GM18498 (cell line): ENCODE measurements at regions not wholly inside any gene's neighbourhood (a gene's known extent, or its start where the extent isn't known, plus 50 kb on each side); places are given as distances from the start of the nearest gene placed in this dataset.

ENCODE experiments used
- ATAC-seq: cut with Tn5 transposase; IDR thresholded peaks from one replicate; pipeline ENCODE4 v1.9.1; 2021; ENCODE audit warnings: mild to moderate bottlenecking, moderate library complexity; ENCODE audit not compliant: unreplicated experiment

GRCh38 chr13:59332966-59333365 is 830.8 kb downstream of the DIAPH3 start:
- no peak for ATAC-seq

GRCh38 chr13:59337070-59337469 is 826.7 kb downstream of the DIAPH3 start:
- no peak for ATAC-seq

DNA sequence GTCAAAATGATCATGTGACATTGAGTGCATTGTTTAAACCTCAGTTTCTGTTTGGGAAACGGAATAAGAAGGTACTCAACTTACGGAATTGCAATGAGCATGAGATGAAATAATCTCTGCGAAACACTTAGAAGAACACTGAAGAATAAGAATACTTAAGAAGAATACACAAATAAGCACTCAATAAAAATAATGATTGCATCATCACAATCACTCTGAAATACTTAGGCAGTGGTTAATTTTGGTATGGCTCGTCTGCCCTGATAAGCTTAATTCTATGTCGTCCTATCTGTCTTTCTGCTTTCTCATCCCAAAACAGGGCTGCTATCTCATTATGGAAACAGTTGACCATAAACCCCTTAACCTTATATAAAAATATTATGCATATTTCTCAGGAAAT is 823.6 kb downstream of the DIAPH3 start:
- ATAC-seq = no peak

DNA sequence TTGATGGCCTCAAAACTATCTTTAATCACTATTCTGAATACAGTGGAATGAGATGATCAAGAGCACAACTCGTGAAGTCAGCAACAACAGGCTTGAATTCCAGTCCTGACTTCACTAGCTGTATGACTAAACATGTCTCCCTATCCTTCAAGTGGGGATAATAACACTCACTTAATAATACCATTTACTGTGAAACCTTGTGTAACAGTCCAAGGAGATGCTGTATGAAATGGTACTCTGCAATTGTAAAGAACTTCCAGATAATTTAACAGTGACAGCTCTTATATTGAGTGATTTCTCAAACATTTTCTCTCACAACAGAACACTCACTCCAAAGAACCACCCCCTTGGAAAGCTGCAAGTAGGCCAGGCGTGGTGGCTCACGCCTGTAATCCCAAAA is 823.1 kb downstream of the DIAPH3 start:
- no peak for ATAC-seq

DNA sequence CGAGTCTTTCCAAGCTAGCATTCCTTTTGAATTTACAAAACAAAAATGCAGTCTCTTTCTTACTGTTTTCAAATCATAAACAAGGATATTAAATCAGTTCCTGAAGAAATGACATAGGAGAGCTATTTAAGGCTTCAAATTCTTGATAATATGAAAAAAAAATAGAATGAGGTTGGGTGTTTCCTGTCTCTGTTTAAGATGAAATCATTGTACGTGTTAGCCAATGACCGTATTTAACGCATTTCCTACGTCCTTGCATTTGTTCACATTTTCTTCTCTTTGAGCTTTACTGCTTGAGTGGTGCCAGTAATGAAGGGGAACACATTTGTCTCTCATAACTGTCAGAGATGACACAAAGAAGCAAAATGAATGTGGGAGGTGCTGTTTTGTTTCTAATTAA is 821.3 kb downstream of the DIAPH3 start:
- ATAC-seq = no peak

- ATAC-seq = no peak
These were observed 820.6 kb downstream of the DIAPH3 start for GRCh38 chr13:59343132-59343531.

DNA sequence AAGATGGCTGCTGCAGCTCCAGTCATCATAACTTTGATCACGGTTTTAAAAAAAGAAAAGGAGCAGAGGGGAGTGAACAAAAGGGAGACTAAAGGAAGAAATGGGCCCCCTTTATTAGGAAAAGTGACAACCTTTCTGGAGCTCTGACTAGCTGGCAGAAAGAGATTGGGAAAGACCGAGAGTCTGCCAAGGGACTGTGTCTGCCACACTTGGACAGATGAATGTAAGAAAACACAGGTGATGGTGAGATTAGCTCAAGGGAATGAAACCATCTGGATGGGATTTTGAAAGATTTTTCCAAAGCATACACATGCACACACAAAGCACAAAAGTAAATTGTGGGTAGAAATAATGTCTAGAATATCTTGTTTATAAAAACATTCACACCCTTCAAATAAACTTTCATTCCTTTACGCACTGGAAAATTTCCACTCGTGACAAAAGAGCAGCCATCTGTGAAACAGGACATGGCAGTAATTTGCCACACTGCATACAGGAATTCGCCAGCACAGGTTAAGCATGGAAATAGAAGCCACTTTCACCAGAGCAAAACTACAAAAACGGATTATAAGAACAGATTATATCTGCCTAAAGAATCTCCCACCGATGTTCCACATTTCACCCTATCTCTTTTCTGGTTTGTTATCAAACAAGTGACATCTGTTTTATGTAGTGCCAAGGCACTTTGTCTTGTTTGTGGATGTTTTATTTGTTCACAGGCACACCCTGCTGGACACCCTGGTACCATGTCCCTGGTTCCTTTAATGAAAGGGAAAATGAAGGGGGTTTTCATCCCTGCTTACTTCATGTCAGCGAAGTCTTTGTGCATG is 819.5 kb downstream of the DIAPH3 start:
- ATAC-seq = no peak

GRCh38 chr13:59345311-59345710 is 818.4 kb downstream of the DIAPH3 start:
- ATAC-seq = no peak

DNA sequence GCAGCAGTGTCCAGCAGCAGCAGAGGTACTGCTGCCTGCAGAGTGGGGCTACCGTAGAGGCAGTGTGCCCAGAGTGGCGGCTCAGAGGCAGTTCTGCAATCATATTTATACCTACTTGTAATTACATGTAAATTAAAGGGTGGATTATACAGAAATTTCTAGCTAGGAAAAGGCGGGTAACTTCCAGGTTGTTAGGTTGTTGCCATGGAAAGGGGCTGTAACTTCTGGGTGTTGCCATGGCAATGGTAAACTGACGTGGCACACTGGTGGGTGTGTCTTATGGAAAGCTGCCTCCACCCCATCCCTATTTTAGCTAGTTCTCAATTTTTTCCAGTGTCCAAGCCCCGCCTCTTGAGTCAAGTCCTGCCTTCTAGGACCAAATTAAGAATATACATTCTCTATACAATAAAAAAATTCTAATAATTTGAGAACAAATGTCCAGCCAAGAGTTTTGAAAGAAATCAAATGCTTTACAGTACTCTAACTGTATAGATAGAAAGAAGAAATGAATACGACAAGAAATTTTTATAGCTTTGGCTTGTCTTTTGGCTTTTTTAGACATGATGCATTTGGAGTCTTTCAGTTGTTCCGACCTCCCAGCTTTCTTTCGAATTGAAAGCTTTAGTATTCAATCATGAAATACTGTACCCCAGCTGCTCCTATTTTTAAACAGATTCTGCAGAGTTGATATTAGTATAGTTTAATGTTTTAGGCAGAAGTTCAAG is 816.6 kb downstream of the DIAPH3 start:
- ATAC-seq = no peak

DNA sequence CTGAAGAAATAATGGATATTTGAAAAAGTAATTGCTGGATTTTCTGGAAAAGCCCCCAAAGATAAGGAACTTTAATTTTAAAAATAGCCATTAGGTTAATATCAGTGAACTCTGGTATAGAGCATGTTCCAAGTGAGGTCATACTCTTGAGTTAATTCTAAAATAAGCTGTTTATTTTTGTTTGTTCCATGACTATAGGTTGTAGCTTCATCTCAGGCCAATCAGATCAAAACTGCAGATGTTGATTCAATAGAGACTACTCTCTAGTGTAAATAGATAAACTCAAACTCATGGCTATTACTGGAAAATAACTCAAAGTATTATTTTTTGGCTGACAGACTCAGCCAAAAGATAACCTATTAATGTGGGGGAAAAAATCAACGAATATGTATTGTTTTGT is 815.1 kb downstream of the DIAPH3 start:
- ATAC-seq = no peak

- no peak for ATAC-seq
These were observed 811.1 kb downstream of the DIAPH3 start for GRCh38 chr13:59352600-59352999.

- ATAC-seq = no peak
These were observed 808.9 kb downstream of the DIAPH3 start for GRCh38 chr13:59354665-59355369.

- ATAC-seq = no peak
These were observed 807.1 kb downstream of the DIAPH3 start for GRCh38 chr13:59356607-59357006.

DNA sequence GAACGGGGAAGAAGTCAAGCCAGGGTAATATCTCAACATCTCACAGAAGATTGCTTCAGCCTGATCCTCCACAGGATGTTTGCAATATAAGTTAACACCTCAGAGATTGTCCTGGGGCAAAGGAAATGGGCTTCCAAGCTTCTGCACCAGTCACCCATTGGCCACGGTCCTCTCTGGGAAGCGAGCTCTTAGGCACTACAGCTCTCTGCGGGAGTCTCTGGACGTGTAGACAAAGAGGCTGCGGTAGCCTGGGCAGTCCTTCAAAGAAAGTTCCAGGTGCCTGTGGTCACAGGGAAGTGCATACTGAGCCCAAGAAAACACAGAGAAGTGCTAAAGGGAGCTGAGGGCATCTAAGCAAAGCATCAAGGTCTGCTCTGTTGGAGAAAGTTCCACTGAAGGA is 805.7 kb downstream of the DIAPH3 start:
- no peak for ATAC-seq

DNA sequence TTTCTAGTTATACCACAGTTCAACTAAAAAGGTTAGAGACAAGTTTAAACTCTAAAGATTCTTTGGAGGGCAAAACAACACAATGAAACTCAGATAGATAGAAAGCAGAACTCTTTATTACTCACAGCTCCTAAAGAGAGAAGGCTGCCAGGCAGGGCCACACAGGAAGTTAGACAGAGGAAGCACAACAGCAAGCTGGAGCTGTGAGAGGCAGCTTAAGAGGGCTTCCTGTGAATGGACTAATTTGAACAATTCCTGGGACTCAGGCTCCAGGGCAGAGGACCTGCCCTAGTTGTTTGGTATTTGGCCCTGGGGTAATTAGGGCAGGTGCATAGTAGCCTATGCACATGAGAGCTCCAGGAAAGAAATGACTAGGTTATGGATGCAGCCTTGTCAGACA is 803.6 kb downstream of the DIAPH3 start:
- peak; percentile 76 for ATAC-seq

GRCh38 chr13:59360916-59361315 is 802.8 kb downstream of the DIAPH3 start:
- ATAC-seq = no peak

DNA sequence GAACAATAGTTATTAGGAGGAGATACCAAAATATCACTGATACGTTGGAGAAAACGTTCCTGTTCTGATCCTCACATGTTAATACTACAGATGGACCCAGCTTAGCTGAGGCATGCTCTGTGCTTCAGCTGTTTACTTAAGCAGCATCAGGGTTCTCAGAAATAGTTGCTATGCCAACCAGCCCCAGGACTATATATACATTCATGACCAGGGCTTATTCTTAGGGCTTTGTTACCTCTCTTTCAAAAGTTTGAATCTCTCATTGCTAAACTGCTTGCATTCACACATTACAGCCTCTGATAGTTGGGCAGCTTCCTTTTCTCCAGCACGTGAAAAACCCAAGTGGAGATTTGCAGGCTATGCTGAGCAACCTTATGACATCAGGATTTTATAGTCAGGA is 800.4 kb downstream of the DIAPH3 start:
- no peak for ATAC-seq

DNA sequence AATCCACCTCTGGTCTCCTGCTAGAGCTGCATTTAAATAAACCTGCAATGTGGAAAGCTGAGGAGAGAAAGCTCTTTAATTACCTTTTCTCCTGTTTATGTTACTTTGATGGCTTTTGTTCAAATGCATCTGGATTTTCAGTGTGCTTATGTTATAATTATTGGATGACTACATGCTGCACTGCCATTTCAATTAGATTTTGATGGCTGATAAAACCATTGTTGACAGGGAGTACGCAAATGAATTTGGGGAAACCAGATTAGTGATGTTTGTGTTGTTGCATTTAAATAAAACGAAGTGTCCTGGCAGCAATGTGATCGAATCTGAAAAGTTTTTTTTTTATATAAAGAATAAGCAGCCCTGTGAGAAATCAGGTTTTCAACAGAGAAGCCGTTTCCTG is 799.8 kb downstream of the DIAPH3 start:
- ATAC-seq = no peak

- no peak for ATAC-seq
These were observed 799.1 kb downstream of the DIAPH3 start for GRCh38 chr13:59364641-59365085.

DNA sequence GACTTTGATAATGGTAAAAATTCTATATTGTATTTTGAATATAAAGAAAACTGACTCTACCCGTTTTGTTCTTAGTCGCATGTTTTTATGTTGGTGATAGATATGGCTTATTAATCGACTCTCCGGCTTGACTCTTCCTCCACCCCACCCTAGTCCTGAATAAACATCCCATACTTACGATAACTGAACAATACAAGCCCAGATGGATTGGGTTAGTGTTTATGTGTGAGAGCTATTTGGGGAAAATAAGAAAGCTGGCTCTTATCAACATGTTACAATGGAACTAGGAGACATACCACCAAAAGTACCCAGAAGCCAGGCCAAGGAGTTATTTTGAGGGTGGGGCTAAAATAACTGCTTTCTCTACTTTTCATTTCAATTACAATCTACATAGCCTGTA is 796.3 kb downstream of the DIAPH3 start:
- ATAC-seq = no peak

- no peak for ATAC-seq
These were observed 795.8 kb downstream of the DIAPH3 start for GRCh38 chr13:59367904-59368303.

DNA sequence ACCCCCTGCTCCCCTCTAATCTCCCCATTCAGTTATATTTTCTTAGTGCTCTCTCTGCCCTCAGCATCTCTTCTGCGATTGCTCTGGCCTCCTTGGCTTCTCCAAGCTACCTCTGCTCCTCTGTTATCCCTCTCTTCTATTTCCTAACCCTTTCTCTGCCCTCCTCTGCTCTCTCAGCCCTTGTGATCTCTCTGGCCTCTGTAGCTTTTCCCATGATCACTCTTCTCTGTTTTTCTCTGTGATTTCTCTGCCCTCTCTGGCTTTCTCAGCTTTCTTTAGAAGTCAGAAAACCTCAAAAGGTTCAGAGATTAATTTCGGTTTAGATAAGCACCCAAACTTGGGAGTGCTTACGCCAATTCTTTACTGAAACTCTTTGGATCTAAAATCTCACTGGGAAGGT is 795.0 kb downstream of the DIAPH3 start:
- ATAC-seq = no peak
